Keratinocyte (primary cell): ENCODE measurements at regions not wholly inside any gene's neighbourhood (a gene's known extent, or its start where the extent isn't known, plus 50 kb on each side); places are given as distances from the start of the nearest gene placed in this dataset.

Experiments
- CTCF ChIP-seq, 3 experiments: IDR thresholded peaks in 1 of 3; conservative IDR thresholded peaks in 1 of 3; optimal IDR thresholded peaks in 1 of 3; 2 replicates in 2 of 3; 3 replicates in 1 of 3; pipeline versions ENCODE3 to v1.5.1; 2011; ENCODE audit warnings: low read length in 3 of 3, mild to moderate bottlenecking in 3 of 3, moderate library complexity in 2 of 3, control low read depth in 1 of 3, inconsistent platforms in 1 of 3; ENCODE audit not compliant: insufficient read depth in 2 of 3; ENCODE audit errors: extremely low read depth in 1 of 3
- EZH2 ChIP-seq: IDR thresholded peaks from one replicate; pipeline ENCODE4 v1.6.1; 2012; ENCODE audit warnings: inconsistent platforms, mild to moderate bottlenecking, low read length, moderate library complexity

- no peak for TF ChIP-seq CTCF (optimal IDR thresholded peaks at IDR 0.05 in 1 of 3, IDR thresholded peaks at IDR 0.05 in 1 of 3, conservative IDR thresholded peaks at IDR 0.05 in 1 of 3; ENCODE audit: extremely low read depth in 1 of 3, insufficient read depth in 2 of 3, low read length in 3 of 3)
- no peak for TF ChIP-seq EZH2
Observed at GRCh38 chr22:49157529-49158339, 669.9 kb downstream of the BRD1 start.
